ENCODE measurements at regions not wholly inside any gene's neighbourhood (a gene's known extent, or its start where the extent isn't known, plus 50 kb on each side); places are given as distances from the start of the nearest gene placed in this dataset.
"Not testable (repeated sequence)": the region's sequence is repeated elsewhere in the genome, so short reads cannot be mapped to it uniquely, and the experiment has no call there.

GRCh38 chr9:100700689-100701318, 122.9 kb downstream of the CAVIN4 start:
- DNase-seq (ENCODE audit: low read depth in 2 of 3, low spot score in 2 of 3) = peak in 1 of 3 donors; percentile 37

GRCh38 chr9:100714372-100715099, 136.7 kb downstream of the CAVIN4 start:
- peak in 2 of 3 donors; percentile 20 to 57 for DNase-seq (ENCODE audit: low read depth in 2 of 3, low spot score in 2 of 3)

GRCh38 chr9:100715100-100715380, 137.2 kb downstream of the CAVIN4 start:
- DNase-seq (ENCODE audit: low read depth in 2 of 3, low spot score in 2 of 3) = no peak

GRCh38 chr9:100718717-100719116, 140.8 kb downstream of the CAVIN4 start:
- DNase-seq (ENCODE audit: low read depth in 2 of 3, low spot score in 2 of 3) = no peak

- no peak for DNase-seq (ENCODE audit: low read depth in 2 of 3, low spot score in 2 of 3)
Observed at GRCh38 chr9:100720922-100721321, 143.0 kb downstream of the CAVIN4 start.

- no peak for DNase-seq (ENCODE audit: low read depth in 2 of 3, low spot score in 2 of 3)
Observed at GRCh38 chr9:100724886-100725285, 147.0 kb downstream of the CAVIN4 start.

GRCh38 chr9:100725371-100725770, 147.5 kb downstream of the CAVIN4 start:
- no peak for DNase-seq (ENCODE audit: low read depth in 2 of 3, low spot score in 2 of 3)

- no peak for DNase-seq (ENCODE audit: low read depth in 2 of 3, low spot score in 2 of 3)
Observed at GRCh38 chr9:100729336-100729895, 151.5 kb downstream of the CAVIN4 start.

- no peak for DNase-seq (ENCODE audit: low read depth in 2 of 3, low spot score in 2 of 3)
Observed at GRCh38 chr9:100730086-100730485, 152.2 kb downstream of the CAVIN4 start.

- DNase-seq (ENCODE audit: low read depth in 2 of 3, low spot score in 2 of 3) = no peak
Observed at GRCh38 chr9:100731038-100731556, 153.2 kb downstream of the CAVIN4 start.

- no peak for DNase-seq (ENCODE audit: low read depth in 2 of 3, low spot score in 2 of 3)
Observed at GRCh38 chr9:100731557-100731956, 153.7 kb downstream of the CAVIN4 start.

GRCh38 chr9:100739208-100739607, 161.3 kb downstream of the CAVIN4 start:
- no peak for DNase-seq (ENCODE audit: low read depth in 2 of 3, low spot score in 2 of 3)

- DNase-seq (ENCODE audit: low read depth in 2 of 3, low spot score in 2 of 3) = no peak
Observed at GRCh38 chr9:100739666-100740065, 161.8 kb downstream of the CAVIN4 start.

- not testable (repeated sequence) for DNase-seq (ENCODE audit: low read depth in 2 of 3, low spot score in 2 of 3)
Observed at GRCh38 chr9:100748930-100749329, 171.1 kb downstream of the CAVIN4 start.

GRCh38 chr9:100756217-100756616, 178.3 kb downstream of the CAVIN4 start:
- no peak for DNase-seq (ENCODE audit: low read depth in 2 of 3, low spot score in 2 of 3)

- no peak for DNase-seq (ENCODE audit: low read depth in 2 of 3, low spot score in 2 of 3)
Observed at GRCh38 chr9:100759215-100759614, 181.3 kb downstream of the CAVIN4 start.

GRCh38 chr9:100761276-100761802, 183.5 kb downstream of the CAVIN4 start:
- no peak for DNase-seq (ENCODE audit: low read depth in 2 of 3, low spot score in 2 of 3)

GRCh38 chr9:100774326-100774725, 196.4 kb downstream of the CAVIN4 start:
- DNase-seq (ENCODE audit: low read depth in 2 of 3, low spot score in 2 of 3) = no peak

- no peak for DNase-seq (ENCODE audit: low read depth in 2 of 3, low spot score in 2 of 3)
Observed at GRCh38 chr9:100774962-100775361, 197.1 kb downstream of the CAVIN4 start.

GRCh38 chr9:100775912-100776311, 198.0 kb downstream of the CAVIN4 start:
- DNase-seq (ENCODE audit: low read depth in 2 of 3, low spot score in 2 of 3) = no peak

- DNase-seq (ENCODE audit: low read depth in 2 of 3, low spot score in 2 of 3) = no peak
Observed at GRCh38 chr9:100784755-100785154, 206.9 kb downstream of the CAVIN4 start.

- no peak for DNase-seq (ENCODE audit: low read depth in 2 of 3, low spot score in 2 of 3)
Observed at GRCh38 chr9:100785946-100786345, 208.1 kb downstream of the CAVIN4 start.
